Thyroid gland (tissue), 4 donors: ENCODE measurements at regions not wholly inside any gene's neighbourhood (a gene's known extent, or its start where the extent isn't known, plus 50 kb on each side); places are given as distances from the start of the nearest gene placed in this dataset.

Experiments
- CTCF ChIP-seq, 6 experiments: fragments of 200-600 bp in 3 of 6; fragments of 450-650 bp in 3 of 6; sonication (generic) in 3 of 6; IDR thresholded peaks; one replicate each; pipeline ENCODE4 v1.5.1; 2016 to 2019; ENCODE audit warnings: antibody characterized with exemption in 6 of 6, mild to moderate bottlenecking in 2 of 6, inconsistent platforms in 1 of 6, moderate library complexity in 1 of 6
- POLR2A ChIP-seq, 2 donors: fragments of 450-650 bp; IDR thresholded peaks; one replicate each; pipeline ENCODE4 v1.6.1; 2017; ENCODE audit warnings: antibody characterized with exemption in 2 of 2, mild to moderate bottlenecking in 2 of 2, moderate library complexity in 1 of 2

GRCh38 chr11:80943226-80943625 is 1502.4 kb upstream of the TENM4 start:
- TF ChIP-seq CTCF (IDR thresholded peaks at IDR 0.05): no peak
- no peak for TF ChIP-seq POLR2A (IDR thresholded peaks at IDR 0.05)
